ENCODE measurements at regions not wholly inside any gene's neighbourhood (a gene's known extent, or its start where the extent isn't known, plus 50 kb on each side); places are given as distances from the start of the nearest gene placed in this dataset.
"Not testable (repeated sequence)": the region's sequence is repeated elsewhere in the genome, so short reads cannot be mapped to it uniquely, and the experiment has no call there.

GRCh38 chr6:119865466-119866350 lies 516.1 kb upstream of the MAN1A1 start:
- no peak for DNase-seq

- DNase-seq, result no peak
Measured at GRCh38 chr6:119862719-119863118, 513.2 kb upstream of the MAN1A1 start.

DNA sequence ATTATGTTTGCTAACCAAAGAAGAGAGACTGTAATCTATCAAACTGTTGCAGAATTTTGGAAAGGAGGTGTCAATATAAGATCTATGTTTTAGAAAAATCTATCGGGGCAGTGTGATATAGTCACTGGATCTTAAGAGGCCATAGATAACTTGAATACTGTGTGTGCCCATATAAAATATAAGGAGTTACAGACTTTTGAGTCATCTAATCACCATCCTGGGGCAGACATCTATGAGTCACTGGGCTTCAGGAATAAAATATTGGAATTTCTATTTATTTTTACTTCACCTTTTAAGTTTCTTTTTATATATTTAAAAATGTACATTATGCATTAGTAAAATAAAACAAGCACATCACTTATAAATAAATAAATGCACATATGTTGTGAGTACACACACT lies 509.3 kb upstream of the MAN1A1 start:
- DNase-seq, result no peak

- peak in 1 of 2 donors; percentile 5 for DNase-seq
Measured at GRCh38 chr6:119856136-119856535, 506.6 kb upstream of the MAN1A1 start.

DNA sequence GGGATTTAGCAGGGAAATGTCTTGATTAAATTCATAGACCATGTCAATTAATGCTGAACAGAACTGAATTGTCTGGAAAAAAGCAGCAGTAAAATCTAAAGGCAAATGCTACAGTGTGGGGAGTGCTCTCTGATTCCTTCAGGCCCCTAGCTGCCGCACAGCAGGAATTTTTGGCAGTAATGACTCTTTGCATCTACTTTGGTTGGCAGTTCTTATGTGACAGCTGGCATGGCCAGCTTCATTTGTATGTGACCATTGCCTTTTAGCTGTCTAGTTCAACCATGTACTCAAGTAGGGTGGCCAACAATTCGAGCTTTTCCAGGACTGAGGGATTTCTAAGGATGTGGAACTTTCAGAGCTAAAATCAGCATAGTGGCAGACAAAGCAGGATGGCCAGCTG lies 499.1 kb upstream of the MAN1A1 start:
- DNase-seq, result no peak

DNA sequence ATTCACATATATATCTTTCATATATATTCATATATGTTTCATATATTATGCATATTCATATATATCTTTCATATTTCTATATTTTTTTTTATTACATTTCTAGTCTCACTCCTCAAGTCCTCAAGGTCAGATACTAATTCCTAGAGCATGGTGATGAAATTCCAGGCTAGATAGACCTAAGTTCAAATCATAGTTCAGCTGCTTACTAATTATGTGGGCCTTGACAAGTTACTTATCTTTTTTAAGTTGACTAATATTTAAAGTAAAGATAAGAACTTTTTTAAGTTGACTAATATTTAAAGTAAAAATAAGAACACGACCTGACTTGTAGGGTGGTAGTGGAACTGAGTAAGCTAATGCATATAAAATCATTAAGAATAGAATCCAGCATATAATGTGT lies 495.6 kb upstream of the MAN1A1 start:
- DNase-seq, result no peak

GRCh38 chr6:119844387-119844786 lies 494.8 kb upstream of the MAN1A1 start:
- no peak for DNase-seq

GRCh38 chr6:119842191-119842590 lies 492.6 kb upstream of the MAN1A1 start:
- no peak for DNase-seq

DNA sequence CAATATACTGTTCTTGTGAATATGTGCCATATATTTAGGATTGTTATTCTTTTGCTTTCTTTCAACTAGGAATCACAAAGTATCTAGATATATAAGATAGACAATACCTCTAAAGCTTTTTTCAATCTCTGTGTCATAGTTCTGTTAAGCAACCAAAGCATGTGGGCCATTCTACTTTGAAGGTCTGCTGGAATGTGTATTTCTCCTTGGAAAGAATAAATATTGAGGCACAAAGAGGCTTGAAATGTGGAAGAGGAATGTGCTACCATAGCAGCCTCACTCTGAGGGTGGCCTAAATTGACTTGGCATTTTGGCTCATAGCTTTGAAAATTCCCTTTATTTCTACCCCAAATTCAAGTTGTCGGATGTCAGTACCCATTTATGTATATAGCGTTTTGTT lies 488.5 kb upstream of the MAN1A1 start:
- DNase-seq, result no peak

DNA sequence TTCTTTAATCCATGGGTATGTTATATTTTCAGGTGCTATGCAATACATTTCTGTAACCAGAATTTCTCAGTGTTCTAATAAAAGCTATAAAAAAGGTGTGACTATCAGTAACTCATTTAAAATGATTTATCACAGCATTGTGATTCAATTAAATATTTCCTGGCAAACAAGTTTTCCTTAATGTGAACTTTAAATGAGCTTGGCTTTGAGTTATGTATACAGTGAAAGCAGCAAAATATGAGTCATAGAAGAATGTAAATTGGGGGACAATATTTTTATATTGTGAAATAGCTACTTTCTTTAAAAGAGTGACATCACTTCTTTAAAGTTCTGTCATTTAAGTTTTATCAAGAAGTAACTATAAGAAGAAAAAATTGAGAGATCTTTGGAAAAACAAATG lies 484.9 kb upstream of the MAN1A1 start:
- no peak for DNase-seq

DNA sequence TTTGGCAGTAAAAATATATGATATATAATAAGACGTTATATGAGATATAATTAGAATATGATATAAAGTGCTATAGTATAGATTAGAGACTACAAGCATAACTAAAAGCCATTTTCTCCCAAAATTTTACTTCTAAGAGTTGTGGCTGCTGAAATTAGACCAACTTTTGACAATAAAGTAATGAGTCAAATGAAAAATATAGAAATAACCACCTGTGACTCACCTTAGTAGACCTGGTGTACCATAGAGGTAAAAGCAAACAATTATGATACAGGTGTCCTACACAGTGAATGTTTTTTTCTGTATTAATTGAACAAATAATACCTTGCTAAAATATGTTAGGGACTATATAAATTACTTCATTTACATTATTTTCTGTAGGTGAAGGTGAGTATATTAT lies 482.9 kb upstream of the MAN1A1 start:
- no peak for DNase-seq

GRCh38 chr6:119830494-119831295 lies 481.1 kb upstream of the MAN1A1 start:
- no peak for DNase-seq

- no peak for DNase-seq
Measured at GRCh38 chr6:119830069-119830468, 480.5 kb upstream of the MAN1A1 start.

DNA sequence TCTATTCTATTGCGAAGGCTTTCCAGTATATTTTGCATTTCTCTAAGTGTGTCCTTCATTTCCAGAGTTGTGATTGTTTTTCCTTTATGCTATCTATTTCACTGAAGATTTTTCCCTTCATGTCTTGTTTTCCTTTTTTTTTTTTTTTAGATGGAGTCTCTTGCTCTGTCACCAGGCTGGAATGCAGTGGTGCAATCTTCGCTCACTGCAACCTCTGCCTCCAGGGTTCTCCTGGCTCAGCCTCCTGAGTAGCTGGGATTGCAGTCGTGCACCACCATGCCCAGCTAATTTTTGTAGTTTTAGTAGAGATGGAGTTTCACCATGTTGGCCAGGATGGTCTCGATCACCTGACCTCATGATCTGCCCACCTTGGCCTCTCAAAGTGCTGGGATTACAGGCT lies 479.9 kb upstream of the MAN1A1 start:
- not testable (repeated sequence) for DNase-seq

DNA sequence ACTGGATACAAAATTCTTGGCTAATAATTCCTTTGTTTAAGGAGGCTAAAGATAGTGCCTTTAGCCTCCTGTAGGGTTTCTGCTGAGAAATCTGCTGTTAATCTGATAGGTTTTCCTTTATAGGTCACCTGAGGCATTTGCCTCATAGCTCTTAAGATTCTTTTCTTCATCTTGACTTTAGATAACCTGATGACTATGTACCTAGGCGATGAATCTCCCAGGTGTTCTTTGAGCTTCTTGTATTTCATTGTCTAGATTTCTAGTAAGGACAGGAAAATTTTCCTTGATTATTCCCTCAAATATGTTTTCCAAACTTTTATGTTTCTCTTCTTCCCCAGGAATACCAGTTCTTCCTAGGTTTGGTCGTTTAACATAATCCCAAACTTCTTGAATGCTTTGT lies 479.4 kb upstream of the MAN1A1 start:
- no peak for DNase-seq

DNA sequence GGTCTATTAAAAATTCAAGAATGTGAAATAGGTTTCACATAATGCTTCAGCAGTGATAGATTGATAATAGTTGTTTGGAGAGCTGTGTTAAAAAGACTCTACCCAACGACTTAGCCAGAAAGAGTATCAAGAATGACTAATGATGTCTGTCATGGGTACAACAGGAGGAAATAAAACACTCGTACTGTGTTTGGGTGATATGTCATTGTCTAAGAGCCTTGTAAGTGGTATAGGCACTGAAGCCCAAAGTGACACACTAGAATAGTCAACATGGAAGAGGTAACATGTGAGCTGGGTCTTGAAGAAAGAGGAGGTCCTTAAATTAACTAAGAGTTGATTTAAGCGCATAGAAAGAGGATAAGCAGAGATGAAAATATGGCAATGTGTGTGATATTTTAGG lies 471.8 kb upstream of the MAN1A1 start:
- DNase-seq, result no peak

- no peak for DNase-seq
Measured at GRCh38 chr6:119818876-119819275, 469.3 kb upstream of the MAN1A1 start.

DNA sequence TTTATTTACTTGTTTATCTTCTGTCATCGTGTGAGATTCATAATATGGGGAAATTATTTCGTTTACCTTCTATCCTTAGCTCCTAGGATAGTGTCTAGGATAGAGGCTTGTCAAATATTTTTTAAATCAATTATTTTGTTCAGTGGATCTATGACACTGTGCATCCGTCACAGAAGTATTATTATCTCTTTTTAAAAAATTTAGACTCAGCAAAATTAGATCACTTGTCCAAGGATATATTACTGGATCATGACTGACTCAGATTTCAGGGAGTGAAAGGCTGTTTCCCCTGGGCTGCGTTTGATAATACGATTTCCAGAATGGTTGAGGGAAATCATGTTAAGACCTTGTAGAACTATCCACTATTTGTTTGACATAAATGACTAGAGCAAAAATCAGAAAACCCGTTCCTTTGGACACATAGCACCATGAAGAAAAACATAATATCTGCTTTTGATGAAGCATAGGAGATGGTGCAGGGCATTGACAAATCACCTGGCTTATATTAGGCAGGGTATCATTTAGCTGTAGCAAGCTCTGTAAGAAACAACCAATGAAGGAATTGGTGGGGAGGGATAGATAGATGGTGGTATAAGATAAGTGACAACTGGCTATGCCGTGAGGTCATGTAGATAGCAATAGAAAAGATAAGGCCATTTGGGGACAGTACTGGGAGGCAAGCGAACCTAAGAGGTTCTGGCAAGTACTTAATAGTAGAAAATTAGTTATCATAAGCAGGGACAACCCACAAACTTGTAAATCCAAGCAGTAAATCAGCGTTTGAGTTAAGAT lies 465.2 kb upstream of the MAN1A1 start:
- no peak for DNase-seq

GRCh38 chr6:119802464-119802863 lies 452.9 kb upstream of the MAN1A1 start:
- DNase-seq, result no peak

GRCh38 chr6:119801056-119801455 lies 451.5 kb upstream of the MAN1A1 start:
- no peak for DNase-seq

DNA sequence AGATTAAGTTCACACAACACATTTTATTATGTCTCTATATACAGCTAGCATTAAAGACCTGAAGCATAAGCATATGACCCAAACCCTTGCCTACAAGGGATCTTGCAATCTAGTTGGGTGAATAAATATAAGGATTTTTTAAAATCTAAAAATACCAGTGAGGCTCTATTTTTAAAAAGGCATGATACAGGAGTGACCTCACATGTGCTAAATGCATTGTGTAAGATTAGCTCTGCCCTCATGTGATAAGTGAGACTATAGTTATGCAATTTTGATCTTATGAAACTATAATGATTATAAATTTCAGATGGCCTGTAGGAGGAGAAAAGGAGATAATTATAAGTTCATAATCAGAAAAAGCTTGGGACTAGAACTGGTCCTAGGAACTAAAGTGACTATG lies 451.0 kb upstream of the MAN1A1 start:
- DNase-seq, result no peak

DNA sequence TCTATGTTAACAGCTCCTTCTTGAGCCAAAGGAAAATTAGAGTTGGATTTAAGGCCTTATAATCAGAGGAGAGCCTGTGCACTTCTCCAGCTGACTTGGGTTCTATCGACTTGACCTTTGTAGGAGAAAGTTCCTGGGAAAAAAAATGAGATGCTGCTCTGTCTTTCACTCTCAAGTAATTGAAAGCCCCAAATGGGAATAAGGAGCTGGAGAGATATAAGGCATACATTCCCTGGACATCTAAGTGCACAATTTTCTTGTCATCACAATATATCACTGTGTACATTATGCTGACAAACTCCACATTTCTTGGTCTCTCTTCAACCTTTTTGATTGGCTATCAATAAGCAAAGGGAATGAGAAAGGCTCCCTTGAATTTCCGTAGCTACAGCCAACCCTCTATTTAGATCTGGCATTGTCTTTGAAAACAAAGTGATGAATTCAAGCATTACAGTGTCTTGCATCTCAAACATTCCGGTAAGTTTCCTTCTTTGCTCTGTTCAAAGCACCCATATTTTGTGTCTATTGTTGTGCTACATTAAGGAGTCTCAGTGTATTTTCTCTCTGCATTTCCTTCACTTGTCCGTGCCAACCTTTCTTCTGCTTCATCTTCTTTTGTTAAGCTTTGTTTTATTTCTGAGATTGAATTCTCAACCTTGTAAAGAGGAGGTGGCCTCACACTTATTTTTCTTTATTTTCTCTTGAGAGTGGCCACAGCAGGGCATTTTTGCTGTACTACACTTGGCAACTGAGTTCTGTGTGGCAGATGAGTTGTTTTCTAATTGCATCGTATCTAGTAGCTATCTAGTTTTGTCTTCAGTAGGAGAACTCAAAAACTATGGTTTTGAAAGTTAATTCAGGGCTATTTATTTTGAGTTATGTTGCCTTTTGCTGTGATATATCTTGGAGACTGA lies 450.3 kb upstream of the MAN1A1 start:
- no peak for DNase-seq

Data from bone marrow (tissue), 2 donors.